Stimulated activated CD8-positive, alpha-beta memory T cell treated with anti-CD3 and anti-CD28 coated beads, Interleukin-12 subunit alpha, Interleukin-12 subunit beta, amount 100 ng/mL, for 24 hours (primary cell): ENCODE measurements at regions not wholly inside any gene's neighbourhood (a gene's known extent, or its start where the extent isn't known, plus 50 kb on each side); places are given as distances from the start of the nearest gene placed in this dataset.

Experiments
- DNase-seq: peaks from one replicate; pipeline ENCODE4 v3.0.0-alpha.2; 2020; ENCODE audit errors: extremely low read depth

GRCh38 chr15:85889956-85890619, 95.4 kb upstream of the KLHL25 start:
- DNase-seq = no peak

GRCh38 chr15:85890620-85890980, 95.9 kb upstream of the KLHL25 start:
- DNase-seq = no peak

GRCh38 chr15:85891470-85891869, 96.7 kb upstream of the KLHL25 start:
- DNase-seq = no peak

GRCh38 chr15:85892232-85892631, 97.5 kb upstream of the KLHL25 start:
- no peak for DNase-seq

GRCh38 chr15:85897207-85897894, 102.6 kb upstream of the KLHL25 start:
- no peak for DNase-seq

GRCh38 chr15:85897895-85898717, 103.4 kb upstream of the KLHL25 start:
- DNase-seq = no peak

GRCh38 chr15:85899927-85900326, 105.2 kb upstream of the KLHL25 start:
- no peak for DNase-seq

- DNase-seq = no peak
These were observed 111.2 kb upstream of the KLHL25 start for GRCh38 chr15:85905751-85906450.

- DNase-seq = no peak
These were observed 111.9 kb upstream of the KLHL25 start for GRCh38 chr15:85906640-85907039.

GRCh38 chr15:85910834-85911233, 116.1 kb upstream of the KLHL25 start:
- DNase-seq = no peak

GRCh38 chr15:85913461-85913860, 118.7 kb upstream of the KLHL25 start:
- no peak for DNase-seq

- no peak for DNase-seq
These were observed 126.2 kb upstream of the KLHL25 start for GRCh38 chr15:85920956-85921355.

- DNase-seq = no peak
These were observed 129.4 kb upstream of the KLHL25 start for GRCh38 chr15:85924088-85924487.

GRCh38 chr15:85925649-85926237, 131.0 kb upstream of the KLHL25 start:
- no peak for DNase-seq

GRCh38 chr15:85926834-85927233, 132.1 kb upstream of the KLHL25 start:
- no peak for DNase-seq

- DNase-seq = no peak
These were observed 133.3 kb upstream of the KLHL25 start for GRCh38 chr15:85927931-85928537.

GRCh38 chr15:85929786-85930185, 135.1 kb upstream of the KLHL25 start:
- DNase-seq = no peak

- no peak for DNase-seq
These were observed 137.7 kb upstream of the KLHL25 start for GRCh38 chr15:85932391-85932790.

- no peak for DNase-seq
These were observed 140.0 kb upstream of the KLHL25 start for GRCh38 chr15:85934691-85935090.

- no peak for DNase-seq
These were observed 140.5 kb upstream of the KLHL25 start for GRCh38 chr15:85935182-85935581.

GRCh38 chr15:85937661-85938060, 142.0 kb upstream of the AGBL1 start:
- DNase-seq = no peak
